RKO (cell line): ENCODE measurements at regions not wholly inside any gene's neighbourhood (a gene's known extent, or its start where the extent isn't known, plus 50 kb on each side); places are given as distances from the start of the nearest gene placed in this dataset.

Experiments used
- DNase-seq: peaks from one replicate; pipeline ENCODE4 v3.0.0-alpha.2; 2016; ENCODE audit warnings: low spot score

DNA sequence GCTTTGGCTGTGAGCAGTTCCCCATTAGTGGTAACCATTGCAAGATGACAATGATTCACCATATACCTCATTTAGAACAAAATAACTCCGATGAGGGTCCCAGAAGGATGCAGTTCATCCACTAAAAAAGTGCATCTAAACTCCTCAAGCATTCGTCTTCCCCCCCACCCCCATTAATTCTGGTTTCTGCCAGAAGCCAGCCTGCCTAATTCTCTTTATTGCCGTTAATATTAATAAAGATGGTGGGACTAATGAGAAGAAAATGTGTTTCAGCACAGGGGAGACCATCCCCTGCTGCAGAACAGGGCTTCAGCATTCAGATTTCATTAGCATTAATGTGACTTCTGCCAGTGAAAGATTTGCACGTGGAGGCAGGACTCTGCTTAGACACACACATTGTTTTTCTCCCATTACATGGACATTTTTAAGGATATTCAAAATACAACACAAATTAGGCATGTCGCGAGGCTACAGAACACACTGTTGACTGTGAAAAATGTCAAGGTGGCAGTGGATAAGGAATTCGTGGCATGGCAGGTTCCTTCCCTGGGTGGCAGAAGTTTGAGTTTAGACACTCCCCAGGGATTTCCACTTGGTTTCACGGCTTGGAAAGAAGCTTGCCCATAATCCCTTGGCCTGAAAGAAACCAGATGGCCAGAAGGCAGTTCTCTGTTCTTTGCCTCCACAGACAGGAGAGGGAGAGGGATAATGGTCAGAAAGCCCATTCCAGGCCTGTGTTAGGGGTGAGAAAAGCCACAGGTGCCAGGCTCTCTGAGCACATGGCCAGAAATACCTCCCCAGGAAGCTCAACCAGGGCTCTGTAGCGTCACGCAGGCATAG is 236.5 kb downstream of the FOXO1 start:
- DNase-seq: no peak

DNA sequence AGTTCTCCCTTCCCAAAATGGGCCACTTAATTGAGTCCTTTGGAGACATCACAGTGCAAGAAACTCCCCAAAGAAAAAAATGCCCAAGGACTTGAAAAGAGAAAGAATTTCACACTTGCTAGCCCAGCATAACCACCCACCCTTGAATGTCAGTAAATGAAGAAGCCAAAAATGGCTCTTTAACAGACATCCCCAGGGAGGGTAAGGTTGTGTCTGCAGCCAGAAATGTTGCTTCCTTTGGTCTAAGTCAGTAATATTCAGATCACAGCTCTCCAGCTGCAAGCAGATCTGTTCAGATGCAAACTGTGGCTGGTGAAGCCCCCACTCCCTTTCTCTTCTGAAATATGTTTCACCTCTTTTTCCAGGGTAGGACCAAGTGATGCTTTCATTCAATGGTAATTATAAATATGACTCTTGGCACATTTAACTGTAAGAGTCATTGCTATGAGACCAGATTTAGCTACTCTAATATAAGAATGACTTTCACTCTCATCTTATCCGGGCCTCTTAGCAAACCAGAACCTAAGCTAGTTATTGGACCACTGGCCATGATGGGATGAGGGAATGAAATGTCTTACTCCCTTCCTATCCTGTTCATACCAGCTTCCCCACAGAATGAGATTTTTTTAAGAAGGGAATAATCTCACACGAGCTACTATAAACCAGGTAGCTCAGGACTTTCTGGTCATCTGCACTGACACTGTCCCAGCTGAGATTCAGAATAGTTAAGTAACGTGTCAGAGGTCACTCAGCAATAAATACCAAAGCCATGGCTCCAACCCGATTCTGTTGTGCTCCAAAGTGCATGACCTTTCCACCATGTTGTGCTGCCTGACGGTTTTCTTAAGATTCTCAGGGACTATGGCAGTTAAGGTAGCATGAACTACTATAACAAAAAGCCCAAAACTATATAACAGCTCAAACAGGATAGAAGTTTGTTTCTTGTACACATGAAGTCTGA is 234.1 kb downstream of the FOXO1 start:
- DNase-seq: no peak

DNA sequence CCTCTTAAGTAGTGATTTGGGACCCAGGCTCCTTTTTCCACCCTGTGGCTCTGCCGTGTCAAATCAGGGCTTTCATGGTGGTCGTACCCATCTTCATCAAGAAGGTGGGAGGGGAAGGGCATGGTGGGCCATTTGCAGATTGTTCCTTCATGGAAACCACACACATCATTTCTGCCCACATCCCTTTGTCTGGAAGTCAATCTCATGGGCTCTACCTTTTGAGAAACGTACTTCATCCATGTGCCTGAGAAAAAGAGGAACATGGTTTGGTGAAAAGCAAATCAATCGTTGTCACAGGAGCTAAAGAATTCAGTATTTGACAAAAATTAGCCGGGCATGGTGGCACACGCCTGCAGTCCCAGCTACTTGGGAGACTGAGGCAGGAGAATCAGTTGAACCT is 233.4 kb downstream of the FOXO1 start:
- no peak for DNase-seq

DNA sequence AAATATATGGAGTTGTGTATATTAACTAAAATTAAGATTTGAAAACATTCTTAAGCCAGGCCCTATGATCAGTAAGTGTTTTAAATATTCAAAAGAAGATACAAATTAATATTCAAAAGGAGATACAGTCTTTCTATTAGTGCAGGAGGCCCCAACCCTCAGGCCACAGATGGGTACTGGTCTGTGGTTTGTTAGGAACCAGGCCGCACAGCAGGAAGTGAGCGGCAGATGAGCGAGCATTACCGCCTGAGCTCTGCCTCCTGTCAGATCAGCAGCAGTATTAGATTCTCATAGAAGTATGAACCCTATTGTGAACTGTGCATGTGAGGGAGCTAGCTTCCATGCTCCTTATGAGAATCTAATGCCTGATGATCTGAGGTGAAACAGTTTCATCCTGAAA is 232.9 kb downstream of the FOXO1 start:
- DNase-seq: peak; percentile 14

DNA sequence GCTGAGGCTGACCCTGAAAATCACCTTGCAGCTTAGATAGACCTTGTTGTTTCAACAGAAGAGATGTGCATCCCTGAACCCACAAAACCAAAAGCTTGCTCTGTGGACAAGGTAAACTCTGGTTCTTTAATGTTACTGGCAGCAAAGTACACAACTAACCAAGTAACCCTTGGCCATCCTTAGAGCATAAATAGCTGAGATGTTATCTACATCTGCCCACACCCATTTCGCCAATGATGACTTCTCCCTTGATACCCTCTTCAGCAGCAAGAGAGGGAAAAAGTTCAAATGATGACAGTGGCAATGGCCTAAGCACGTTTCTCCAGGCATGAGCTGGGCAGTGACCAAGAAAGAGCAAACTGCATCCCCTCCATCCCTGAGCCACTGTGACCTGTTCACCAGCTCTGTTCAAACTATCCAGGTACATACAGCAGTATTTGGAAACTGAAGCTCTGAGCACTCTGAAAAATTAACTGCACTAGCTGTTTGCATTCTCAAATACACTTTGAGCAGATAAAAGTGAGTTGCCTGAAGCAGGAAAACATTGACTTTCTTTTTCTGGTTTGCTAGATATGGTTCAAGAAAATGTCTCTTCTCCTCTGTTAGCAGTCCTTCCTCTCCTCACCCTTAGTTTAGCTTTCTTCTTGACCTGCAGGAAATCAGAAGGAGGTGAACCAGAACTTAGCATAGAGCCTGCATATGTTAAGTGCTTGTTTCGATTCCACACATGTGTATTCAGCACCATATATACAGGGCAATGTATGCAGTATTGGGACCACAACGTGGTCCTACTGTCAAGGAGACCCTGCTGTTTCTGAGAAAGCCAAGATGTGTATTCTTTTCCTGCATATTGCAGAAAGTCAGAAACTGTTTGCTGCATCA is 231.7 kb downstream of the FOXO1 start:
- no peak for DNase-seq

DNA sequence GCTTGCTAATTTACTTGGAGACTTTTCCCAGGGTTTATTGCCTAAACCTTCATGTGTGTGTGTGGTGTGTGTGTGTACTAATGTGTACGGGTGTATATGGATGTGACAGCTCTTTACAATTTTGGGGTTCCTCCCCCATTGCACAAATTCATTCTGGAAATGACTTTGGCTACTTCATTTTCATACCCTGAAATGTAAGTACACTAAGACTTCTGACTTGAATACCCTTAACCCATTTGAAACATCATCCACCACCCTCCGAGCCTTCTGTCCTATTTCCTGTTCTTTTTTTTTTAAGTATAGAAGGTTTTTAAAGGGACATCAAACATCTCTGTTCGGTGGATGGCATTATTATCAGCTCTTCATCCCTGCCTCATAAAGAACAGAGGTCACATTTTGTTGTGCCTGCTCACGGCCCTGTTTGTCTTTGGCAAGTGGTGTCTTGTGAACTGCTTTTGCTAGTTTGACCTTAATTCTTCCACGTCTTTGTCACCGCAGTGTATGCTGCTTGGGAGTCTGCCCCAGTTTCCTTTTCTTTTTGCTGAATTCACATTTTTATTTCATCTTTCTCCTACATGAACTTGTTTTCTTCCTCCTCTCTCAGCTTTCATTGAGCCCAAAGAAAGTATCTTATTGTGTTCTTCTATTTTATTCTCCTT is 228.3 kb downstream of the FOXO1 start:
- no peak for DNase-seq

DNA sequence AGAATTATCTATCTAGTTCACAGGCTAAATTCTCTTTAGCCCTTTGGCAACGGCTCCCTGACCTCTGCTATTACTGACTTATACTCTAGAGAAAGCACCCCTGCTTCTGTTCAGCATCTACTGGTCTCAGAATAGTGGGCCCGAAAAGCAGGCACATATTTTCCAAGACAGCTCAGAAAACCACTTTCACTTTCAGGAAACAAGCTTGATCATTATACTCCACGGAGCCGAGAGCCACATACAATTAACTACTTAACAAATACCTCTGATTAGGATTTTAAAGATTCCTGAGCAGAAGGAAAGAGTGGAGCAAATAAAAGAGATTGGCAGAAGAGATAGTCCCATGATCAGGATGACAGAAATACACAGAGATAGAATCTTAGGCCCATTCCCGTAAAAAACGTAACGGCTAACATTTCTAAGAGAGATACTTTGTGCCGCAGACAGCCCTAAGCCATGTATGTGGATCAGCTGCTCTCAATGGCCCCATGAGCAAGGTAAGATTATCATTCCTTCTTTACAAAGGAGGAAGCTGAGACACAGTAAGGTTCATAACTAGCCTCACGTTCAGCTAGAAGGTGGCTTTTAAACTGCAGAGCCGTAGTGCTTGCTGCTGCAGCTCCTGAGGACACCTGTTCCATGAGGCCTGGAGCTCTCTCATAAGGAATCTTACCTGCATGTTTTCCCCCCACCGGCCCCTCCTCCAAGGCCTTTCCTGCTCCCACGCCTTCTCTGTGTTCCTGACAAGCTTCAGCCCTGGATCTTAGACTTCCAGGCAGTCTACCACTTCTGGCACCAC is 227.2 kb downstream of the FOXO1 start:
- no peak for DNase-seq

DNA sequence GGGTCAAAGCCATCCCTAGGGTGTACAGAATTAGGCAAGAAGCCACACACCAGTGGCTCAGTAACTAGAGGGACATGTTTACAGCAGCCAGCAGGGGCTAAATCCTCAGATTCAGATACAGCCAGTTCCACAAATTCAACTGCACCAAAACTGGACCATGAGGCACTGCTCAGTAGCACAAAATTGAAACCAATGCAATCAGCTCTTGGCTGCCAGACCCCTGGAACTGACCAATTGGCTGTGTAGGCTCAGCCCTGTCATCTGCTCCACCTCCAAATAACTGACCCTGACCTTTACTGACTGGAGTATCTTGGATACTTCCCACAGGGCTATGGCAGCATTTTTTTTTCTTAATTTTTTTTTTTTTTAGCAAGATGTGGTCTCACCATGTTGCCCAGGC is 226.5 kb downstream of the FOXO1 start:
- DNase-seq: no peak

DNA sequence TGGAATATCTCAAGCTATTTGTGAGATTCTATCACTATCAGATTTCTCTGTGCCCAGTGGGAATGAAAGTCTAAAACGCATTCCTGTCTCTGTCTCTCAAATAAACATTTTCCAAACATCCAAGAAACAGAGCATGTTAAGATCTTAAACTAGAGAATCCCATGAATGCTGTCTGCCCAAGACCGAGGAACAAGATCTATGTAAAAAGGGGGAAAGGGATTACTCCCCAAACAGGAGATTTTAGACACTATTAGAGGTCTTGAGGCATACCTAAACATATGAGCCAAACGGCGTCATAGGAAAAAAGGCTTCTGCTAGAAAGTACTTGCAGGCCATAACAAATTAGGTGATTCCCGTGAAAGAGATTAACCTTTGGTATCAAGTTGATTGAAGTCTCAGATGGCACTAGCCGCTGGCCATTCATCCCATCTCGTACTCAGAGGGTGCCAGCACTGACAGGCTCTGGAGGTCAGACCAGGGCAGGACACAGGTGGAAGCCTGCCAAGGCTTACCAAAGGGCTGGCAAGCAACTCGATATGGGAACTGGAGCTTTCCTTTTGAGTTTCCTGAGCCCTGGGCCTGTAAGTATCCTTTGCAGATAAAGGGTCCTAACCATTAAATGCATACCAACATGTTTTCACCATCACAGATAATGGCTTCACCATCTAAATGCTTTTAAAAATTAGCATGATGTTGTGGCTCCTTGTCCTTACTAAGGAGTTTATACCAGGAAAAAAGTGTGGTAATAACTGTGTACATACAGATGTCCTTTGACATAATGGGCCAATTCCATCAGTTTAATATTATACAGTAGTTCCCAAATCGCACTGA is 225.2 kb downstream of the FOXO1 start:
- DNase-seq: no peak

DNA sequence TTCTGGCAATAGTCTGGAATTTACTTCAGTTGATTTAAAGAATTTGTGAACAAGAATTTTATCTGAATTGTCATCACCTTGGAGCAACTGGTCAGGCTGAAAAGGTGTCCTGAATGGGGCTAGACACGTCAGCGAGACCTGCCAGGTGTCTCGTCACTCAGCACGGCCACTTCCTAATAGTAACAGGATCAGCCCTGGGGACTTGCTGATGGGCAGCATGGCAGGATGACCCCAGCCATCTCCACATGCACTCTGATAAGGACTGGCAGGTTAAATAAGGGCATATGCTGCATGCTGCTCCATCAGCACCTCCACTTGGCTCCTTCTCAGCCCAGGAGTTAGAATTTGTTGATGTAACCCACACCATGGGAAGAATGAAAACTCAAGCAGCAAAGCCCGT is 224.2 kb downstream of the FOXO1 start:
- no peak for DNase-seq

DNA sequence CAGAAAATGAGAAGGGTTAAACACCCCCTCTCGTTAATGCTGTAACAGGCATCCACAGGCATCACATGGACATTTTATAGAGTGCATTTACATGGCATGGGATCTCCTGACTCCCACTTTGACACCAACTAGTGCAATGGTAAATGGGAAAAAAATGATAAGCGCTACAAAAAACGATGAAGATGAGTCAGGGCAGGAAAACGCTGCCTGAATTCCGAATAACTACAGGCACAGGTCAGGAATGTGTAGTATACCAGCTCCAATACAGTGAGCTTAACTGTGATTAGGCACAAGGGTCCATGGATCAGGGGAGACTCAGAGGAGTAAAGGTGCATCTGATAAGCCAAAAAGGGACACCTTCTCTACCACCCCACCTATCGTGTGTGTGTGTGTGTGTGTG is 223.6 kb downstream of the FOXO1 start:
- no peak for DNase-seq

DNA sequence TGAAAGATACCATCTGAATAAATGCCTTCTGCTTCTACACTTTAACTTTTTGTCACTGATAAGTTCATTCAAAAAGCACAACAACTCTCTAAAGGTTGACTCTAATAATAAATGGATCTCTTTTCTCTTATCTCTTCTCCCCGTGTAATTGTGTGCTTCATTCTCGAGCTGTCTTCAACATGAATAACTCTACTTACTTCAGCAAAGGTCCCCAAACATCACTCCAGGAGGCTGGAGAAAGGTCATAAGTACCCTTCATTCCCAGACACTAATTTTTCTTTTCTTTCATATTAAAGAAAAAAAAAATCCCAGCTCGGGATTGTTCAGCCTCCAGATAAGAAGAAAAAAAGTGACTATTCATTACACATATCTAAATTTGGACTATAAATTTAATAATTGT is 222.2 kb downstream of the FOXO1 start:
- no peak for DNase-seq

DNA sequence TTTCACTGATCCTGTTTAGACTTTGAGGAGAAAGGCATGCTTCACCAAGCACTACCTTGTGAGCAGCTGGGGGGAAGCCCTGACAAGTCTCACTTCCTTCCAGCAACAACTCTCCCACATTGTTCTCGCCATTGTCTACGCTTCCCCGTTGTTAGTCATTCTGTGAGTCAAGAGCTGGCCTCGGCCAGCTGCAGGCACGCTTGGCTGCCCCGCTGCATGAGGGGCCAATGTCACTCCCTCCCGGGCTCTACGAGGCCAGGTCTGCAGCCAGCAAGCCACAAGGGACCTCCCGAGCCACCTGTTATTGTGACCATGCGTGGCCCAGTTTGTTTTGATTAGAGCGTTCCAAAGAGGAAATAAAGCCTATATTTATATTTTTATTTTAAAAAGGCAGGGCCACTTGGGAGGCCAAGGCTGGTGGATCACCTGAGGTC is 220.9 kb downstream of the FOXO1 start:
- DNase-seq: peak; percentile 26

DNA sequence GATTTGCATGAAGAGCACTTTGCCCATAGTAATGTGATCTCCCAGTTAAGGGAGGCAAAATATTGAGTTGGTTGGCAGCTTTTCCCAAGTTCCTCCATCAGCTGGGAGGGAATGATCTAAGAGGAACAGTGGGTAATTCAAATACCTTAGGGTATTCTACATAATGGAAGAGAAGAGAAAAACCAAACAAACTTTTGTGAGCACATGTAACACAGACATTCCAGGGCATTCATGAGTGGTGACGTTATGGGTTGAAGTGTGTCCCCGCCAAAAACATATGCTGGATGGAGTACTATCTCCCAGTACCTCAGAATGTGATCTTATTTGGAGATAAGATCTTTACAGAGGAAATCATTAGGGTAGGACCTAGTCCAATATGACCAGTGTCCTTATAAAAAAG is 220.1 kb downstream of the FOXO1 start:
- DNase-seq: no peak

DNA sequence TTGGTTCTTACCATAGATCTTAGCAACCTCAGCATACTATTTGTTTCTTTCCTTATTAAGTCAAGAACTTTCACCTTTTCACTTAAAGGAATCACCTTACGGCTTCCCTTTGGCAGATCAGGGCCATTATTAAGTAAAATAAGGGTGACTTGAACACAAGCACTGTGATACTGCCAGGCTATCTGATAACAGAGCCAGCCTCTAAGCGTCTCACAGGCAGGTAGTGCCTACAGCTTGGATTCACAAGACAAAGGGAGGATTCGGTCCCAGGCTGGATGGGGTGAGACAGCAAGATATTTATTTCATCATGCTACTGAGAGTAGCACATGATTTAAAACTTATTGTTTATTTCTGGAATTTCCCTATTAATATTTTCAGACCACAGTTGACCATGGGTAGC is 218.6 kb downstream of the FOXO1 start:
- no peak for DNase-seq

DNA sequence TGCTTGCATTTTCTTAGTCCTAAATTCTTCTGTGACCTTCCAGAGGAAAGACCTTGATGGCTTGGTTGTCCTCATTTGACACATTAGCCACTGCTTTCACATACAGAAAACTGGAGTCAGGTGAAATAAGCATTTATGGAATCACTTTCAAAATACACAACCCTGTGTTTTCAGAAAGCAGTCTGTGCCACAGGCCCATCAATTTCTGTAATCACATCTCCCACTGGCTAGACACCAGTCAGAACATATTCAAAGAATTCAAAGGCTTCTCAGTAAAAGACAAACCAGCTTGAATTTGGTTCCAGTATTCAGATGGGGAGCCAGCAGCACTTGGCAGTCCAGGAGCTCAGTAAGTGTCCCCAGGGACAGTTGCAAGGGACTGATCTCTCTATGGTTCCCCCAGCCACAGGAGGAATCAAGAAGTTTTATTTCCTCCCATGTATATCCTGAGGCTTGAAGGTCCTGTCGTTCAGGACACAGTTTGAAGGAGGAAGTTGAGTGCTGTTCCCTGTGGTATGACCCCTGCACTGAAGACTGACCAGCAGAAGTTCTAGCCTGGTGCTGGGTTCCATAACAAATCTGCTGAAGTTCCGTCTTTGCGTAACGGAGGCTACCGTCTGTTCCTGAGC is 214.3 kb downstream of the FOXO1 start:
- no peak for DNase-seq

DNA sequence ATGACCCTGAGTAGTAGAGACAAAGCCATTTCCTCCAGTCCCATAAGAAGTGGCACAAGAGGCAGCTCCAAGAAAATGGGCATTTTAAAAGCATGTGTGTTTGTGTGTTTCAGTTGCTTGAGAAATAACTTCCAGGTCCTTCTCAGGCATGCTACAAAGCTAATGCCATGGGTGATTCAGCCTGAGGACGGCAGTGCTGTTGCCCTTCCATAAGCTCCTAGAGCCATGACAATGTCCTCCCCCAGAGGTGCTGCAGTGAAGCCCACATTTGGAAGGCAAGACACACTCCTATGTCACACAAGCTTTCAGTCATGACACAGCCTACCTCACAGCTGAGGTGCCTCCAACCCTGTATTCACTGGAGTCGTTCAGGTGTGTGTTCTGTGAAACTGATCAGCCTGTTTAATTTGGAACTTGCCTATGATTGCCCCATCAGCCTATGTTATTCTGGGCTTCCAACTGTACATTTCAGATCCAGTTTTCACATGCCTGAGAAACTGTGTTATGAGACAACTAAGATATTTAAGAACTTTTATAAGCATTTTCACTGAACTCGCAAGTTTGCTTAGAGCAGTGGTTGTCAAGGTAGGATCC is 213.6 kb downstream of the FOXO1 start:
- DNase-seq: no peak

DNA sequence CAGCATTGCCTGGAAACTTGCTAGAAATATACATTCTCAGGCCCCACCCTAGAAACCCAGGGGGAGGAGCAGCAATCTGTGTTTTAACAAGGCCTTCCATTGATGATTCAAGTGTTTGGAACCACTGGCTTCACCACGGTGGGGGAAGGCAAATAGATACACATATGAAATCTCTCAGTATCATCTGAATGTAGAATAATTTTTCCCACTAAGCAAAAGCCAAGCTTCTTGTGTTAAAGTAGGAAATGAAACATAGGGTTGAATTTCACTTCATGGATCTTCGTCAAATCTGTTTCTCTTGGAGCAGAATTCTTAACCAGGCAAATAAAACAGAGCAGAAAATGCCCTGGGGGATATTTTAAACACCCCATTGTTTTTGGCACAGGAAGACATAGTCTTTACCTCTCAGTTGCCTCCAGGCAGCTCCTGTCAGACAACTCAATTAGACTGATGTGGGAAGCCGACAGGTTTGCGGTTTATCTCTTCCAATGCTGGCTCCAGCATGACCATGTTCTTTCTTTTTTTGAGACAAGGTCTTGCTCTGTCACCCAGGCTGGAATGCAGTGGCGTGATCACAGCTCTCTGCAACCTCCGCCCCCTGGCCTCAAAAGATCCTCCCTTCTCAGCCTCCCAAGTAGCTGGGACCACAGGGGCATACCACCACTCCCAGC is 213.0 kb downstream of the FOXO1 start:
- no peak for DNase-seq
